GM18517 (cell line): ENCODE measurements at regions not wholly inside any gene's neighbourhood (a gene's known extent, or its start where the extent isn't known, plus 50 kb on each side); places are given as distances from the start of the nearest gene placed in this dataset.

Experiments
- ATAC-seq: cut with Tn5 transposase; IDR thresholded peaks from one replicate; pipeline ENCODE4 v1.9.1; 2021; ENCODE audit warnings: mild to moderate bottlenecking, moderate library complexity; ENCODE audit not compliant: unreplicated experiment

- ATAC-seq: no peak
Measured at GRCh38 chr1:56169856-56170255, 409.5 kb downstream of the PLPP3 start.

GRCh38 chr1:56168176-56168575, 411.2 kb downstream of the PLPP3 start:
- ATAC-seq: no peak

GRCh38 chr1:56167596-56167995, 411.8 kb downstream of the PLPP3 start:
- ATAC-seq: no peak

GRCh38 chr1:56160773-56161315, 418.5 kb downstream of the PLPP3 start:
- ATAC-seq: no peak

GRCh38 chr1:56156971-56157876, 422.1 kb downstream of the PLPP3 start:
- ATAC-seq: no peak

- no peak for ATAC-seq
Measured at GRCh38 chr1:56153276-56153675, 426.1 kb downstream of the PLPP3 start.

- no peak for ATAC-seq
Measured at GRCh38 chr1:56152635-56153034, 426.7 kb downstream of the PLPP3 start.

- ATAC-seq: no peak
Measured at GRCh38 chr1:56151402-56151801, 428.0 kb downstream of the PLPP3 start.

GRCh38 chr1:56150441-56151215, 428.7 kb downstream of the PLPP3 start:
- ATAC-seq: no peak

- no peak for ATAC-seq
Measured at GRCh38 chr1:56149761-56150160, 429.6 kb downstream of the PLPP3 start.

- ATAC-seq: no peak
Measured at GRCh38 chr1:56148326-56149193, 430.8 kb downstream of the PLPP3 start.

GRCh38 chr1:56147459-56147858, 431.9 kb downstream of the PLPP3 start:
- no peak for ATAC-seq

GRCh38 chr1:56147034-56147433, 432.3 kb downstream of the PLPP3 start:
- ATAC-seq: no peak

GRCh38 chr1:56146449-56146848, 432.9 kb downstream of the PLPP3 start:
- ATAC-seq: no peak

GRCh38 chr1:56145581-56145980, 433.8 kb downstream of the PLPP3 start:
- ATAC-seq: no peak

GRCh38 chr1:56142301-56142700, 437.1 kb downstream of the PLPP3 start:
- no peak for ATAC-seq

- ATAC-seq: no peak
Measured at GRCh38 chr1:56139836-56140235, 439.5 kb downstream of the PLPP3 start.

GRCh38 chr1:56137521-56138505, 441.6 kb downstream of the PLPP3 start:
- ATAC-seq: no peak

- ATAC-seq: no peak
Measured at GRCh38 chr1:56137090-56137489, 442.3 kb downstream of the PLPP3 start.

GRCh38 chr1:56135864-56136147, 443.6 kb downstream of the PLPP3 start:
- ATAC-seq: no peak
